ENCODE measurements at regions not wholly inside any gene's neighbourhood (a gene's known extent, or its start where the extent isn't known, plus 50 kb on each side); places are given as distances from the start of the nearest gene placed in this dataset.

- intact Hi-C loops (cut with DNase I; ENCODE audit: low total_unique reads) = no loop called here
- no peaks in the 10 kb centered on the region for H3K27me3 ChIP-seq
- no peaks in the 10 kb centered on the region for H3K9me3 ChIP-seq
- H3K27ac ChIP-seq = no peak overlapping the region
- TF ChIP-seq POLR2A (IDR thresholded peaks at IDR 0.05) (no peak), CTCF (IDR thresholded peaks at IDR 0.05) (no peak)
- H3K4me1 ChIP-seq = no peaks in the 10 kb centered on the region
- H3K4me3 ChIP-seq = no peak overlapping the region
- 71 to 82% methylated on average over 4 of the region's 4 CpGs for WGBS, 2 donors
- no peak for DNase-seq
- H3K36me3 ChIP-seq (ENCODE audit: low read depth, missing control alignments) = no peaks in the 10 kb centered on the region
Observed at GRCh38 chr2:18401471-18401870, 159.0 kb downstream of the RDH14 start.

- Histone ChIP-seq H3K27ac (no peak overlapping the region), H3K4me1 (no peaks in the 10 kb centered on the region), H3K36me3 (ENCODE audit: low read depth, missing control alignments) (no peaks in the 10 kb centered on the region), H3K9me3 (no peaks in the 10 kb centered on the region), H3K4me3 (no peak overlapping the region), H3K27me3 (no peaks in the 10 kb centered on the region)
- WGBS, 2 donors = 90 to 96% methylated on average over 5 of the region's 5 CpGs
- intact Hi-C loops (cut with DNase I; ENCODE audit: low total_unique reads) = no loop called here
- no peak for TF ChIP-seq CTCF (IDR thresholded peaks at IDR 0.05)
- TF ChIP-seq POLR2A (IDR thresholded peaks at IDR 0.05) = no peak
- no peak for DNase-seq
Observed at GRCh38 chr2:18399601-18400000, 160.9 kb downstream of the RDH14 start.

- intact Hi-C loops (cut with DNase I; ENCODE audit: low total_unique reads) = no loop called here
- Histone ChIP-seq H3K27me3 (no peaks in the 10 kb centered on the region), H3K4me3 (no peak overlapping the region), H3K9me3 (no peaks in the 10 kb centered on the region), H3K27ac (no peak overlapping the region), H3K36me3 (ENCODE audit: low read depth, missing control alignments) (no peaks in the 10 kb centered on the region), H3K4me1 (no peaks in the 10 kb centered on the region)
- DNase-seq = no peak
- TF ChIP-seq POLR2A (IDR thresholded peaks at IDR 0.05) (no peak), CTCF (IDR thresholded peaks at IDR 0.05) (no peak)
- 90 to 96% methylated on average over 1 of the region's 1 CpG for WGBS, 2 donors
Observed at GRCh38 chr2:18398833-18399232, 161.6 kb downstream of the RDH14 start.

- no peaks in the 10 kb centered on the region for H3K4me1 ChIP-seq
- TF ChIP-seq POLR2A (IDR thresholded peaks at IDR 0.05) (no peak), CTCF (IDR thresholded peaks at IDR 0.05) (no peak)
- no peak for DNase-seq
- no peaks in the 10 kb centered on the region for H3K27me3 ChIP-seq
- WGBS, 2 donors = 87% methylated on average over 9 of the region's 9 CpGs
- H3K9me3 ChIP-seq = no peaks in the 10 kb centered on the region
- no peak overlapping the region for H3K27ac ChIP-seq
- no peaks in the 10 kb centered on the region for H3K36me3 ChIP-seq (ENCODE audit: low read depth, missing control alignments)
- H3K4me3 ChIP-seq = no peak overlapping the region
- intact Hi-C loops (cut with DNase I; ENCODE audit: low total_unique reads) = no loop called here
Observed at GRCh38 chr2:18396329-18397010, 164.0 kb downstream of the RDH14 start.

GRCh38 chr2:18395555-18395954, 164.9 kb downstream of the RDH14 start:
- WGBS, 2 donors = 95 to 97% methylated on average over 5 of the region's 5 CpGs
- intact Hi-C loops (cut with DNase I; ENCODE audit: low total_unique reads) = no loop called here
- DNase-seq = no peak
- Histone ChIP-seq H3K36me3 (ENCODE audit: low read depth, missing control alignments) (no peaks in the 10 kb centered on the region), H3K4me3 (no peak overlapping the region), H3K27me3 (no peaks in the 10 kb centered on the region), H3K4me1 (no peaks in the 10 kb centered on the region), H3K9me3 (no peaks in the 10 kb centered on the region), H3K27ac (no peak overlapping the region)
- no peak for TF ChIP-seq CTCF (IDR thresholded peaks at IDR 0.05)
- TF ChIP-seq POLR2A (IDR thresholded peaks at IDR 0.05) = no peak

Data from testis (tissue), 2 donors.